HepG2 (cell line): ENCODE measurements at regions not wholly inside any gene's neighbourhood (a gene's known extent, or its start where the extent isn't known, plus 50 kb on each side); places are given as distances from the start of the nearest gene placed in this dataset.

Experiments used
- ATAC-seq: fragments of 200-7000 bp; cut with Tn5 transposase; 3 replicates; pipeline ENCODE4 v1.9.1; 2020; ENCODE audit warnings: mild to moderate bottlenecking, moderate library complexity
- BruUV-seq: library from RNA; stranded (reverse); fragments of 400-500 nt; replicated peaks from 2 replicates; lab custom pipeline; 2021; lab: Mats Ljungman, UMichigan
- CTCF ChIA-PET: fragments of 300-600 bp; formaldehyde crosslinking; extraction: SDS; loops from one replicate; lab custom pipeline; 2021; ENCODE audit warnings: low total read pairs, inconsistent platforms, low intra/inter-chr PET ratio; lab: Yijun Ruan, JAX
- POLR2A ChIA-PET: fragments of 350-600 bp; sonication (Branson Sonifier 250); formaldehyde crosslinking; loops from one replicate; lab custom pipeline; 2020; ENCODE audit warnings: antibody characterized with exemption, inconsistent platforms; lab: Yijun Ruan, JAX
- DNase-seq: peaks from one replicate; pipeline ENCODE4 v3.0.0-alpha.2; 2015; ENCODE audit warnings: low spot score
- FAIRE-seq: peaks from 3 replicates; lab custom pipeline; 2011; peaks lifted over from hg19 to GRCh38; lab: Jason Lieb, UNC
- H2AFZ ChIP-seq: one replicate; pipeline ENCODE4 v1.6.1; 2011; ENCODE audit warnings: low read length, inconsistent platforms
- H3K27ac ChIP-seq: fragments of 300-600 bp; 3 replicates; pipeline ENCODE4 v1.8.0; 2011; ENCODE audit warnings: mixed run types, mild to moderate bottlenecking, mixed read lengths, low read length, inconsistent platforms; ENCODE audit not compliant: insufficient read depth; ENCODE audit errors: extremely low read length
- H3K27me3 ChIP-seq, 2 experiments: fragments of 200-600 bp in 1 of 2; 2 replicates in 1 of 2; 3 replicates in 1 of 2; pipeline versions ENCODE4 v1.6.0 to v1.8.0; 2011; ENCODE audit warnings: low read length in 2 of 2, mild to moderate bottlenecking in 2 of 2, moderate library complexity in 2 of 2, inconsistent platforms in 1 of 2; ENCODE audit not compliant: insufficient read depth in 2 of 2, control insufficient read depth in 1 of 2
- H3K36me3 ChIP-seq, 2 experiments: fragments of 200-600 bp in 1 of 2; replicated peaks in 1 of 2; 2 replicates in 1 of 2; 3 replicates in 1 of 2; pipeline versions ENCODE4 v1.5.1 to v1.8.0; 2011; ENCODE audit warnings: low read length in 2 of 2, inconsistent platforms in 1 of 2; ENCODE audit not compliant: insufficient read depth in 2 of 2, control insufficient read depth in 1 of 2
- H3K4me1 ChIP-seq: 2 replicates; pipeline ENCODE4 v1.5.1; 2012; ENCODE audit warnings: low read length, inconsistent platforms; ENCODE audit not compliant: insufficient read depth
- H3K4me2 ChIP-seq: 2 replicates; pipeline ENCODE4 v1.6.0; 2011; ENCODE audit warnings: low read depth, low read length, inconsistent platforms
- H3K4me3 ChIP-seq, 3 experiments: fragments of 200-600 bp in 1 of 3; sonication (generic), shearing (Covaris generic) in 1 of 3; replicated peaks in 1 of 3; 2 replicates each; pipeline ENCODE4 v1.5.1; 2011 to 2016; ENCODE audit warnings: low read length in 3 of 3, inconsistent platforms in 2 of 3, low read depth in 2 of 3, mild to moderate bottlenecking in 2 of 3, control low read depth in 1 of 3, mixed read lengths in 1 of 3; ENCODE audit not compliant: insufficient read depth in 1 of 3
- H3K79me2 ChIP-seq: one replicate; pipeline ENCODE4 v1.6.1; 2011; ENCODE audit warnings: low read length, inconsistent platforms; ENCODE audit not compliant: insufficient read depth
- H3K9ac ChIP-seq: 2 replicates; pipeline ENCODE4 v1.6.0; 2011; ENCODE audit warnings: mild to moderate bottlenecking, low read depth, low read length, inconsistent platforms; ENCODE audit not compliant: insufficient read depth
- H3K9me3 ChIP-seq: 2 replicates; pipeline ENCODE4 v1.5.1; 2012; ENCODE audit warnings: mild to moderate bottlenecking, low read length
- H4K20me1 ChIP-seq: 2 replicates; pipeline ENCODE4 v1.6.0; 2011; ENCODE audit warnings: inconsistent platforms, mild to moderate bottlenecking, low read length, moderate library complexity; ENCODE audit not compliant: insufficient read depth
- ARID3A ChIP-seq: IDR thresholded peaks from 2 replicates; pipeline ENCODE4 v1.6.1; 2012; ENCODE audit warnings: low read depth, low read length, improper control_type of control experiment
- ETV5 ChIP-seq: IDR thresholded peaks from 2 replicates; pipeline ENCODE4 v1.6.1; 2018; ENCODE audit warnings: missing biosample characterization, missing genetic modification reagents, inconsistent platforms, borderline replicate concordance
- IRX3 ChIP-seq: sonication (generic); formaldehyde crosslinking; IDR thresholded peaks from 2 replicates; pipeline ENCODE4 v1.8.1; 2023; ENCODE audit warnings: mild to moderate bottlenecking, low read depth, missing genetic modification reagents, borderline replicate concordance
- JUN ChIP-seq: sonication (generic); formaldehyde crosslinking; IDR thresholded peaks from 2 replicates; pipeline ENCODE4 v1.4.0; 2020; ENCODE audit warnings: mild to moderate bottlenecking, missing genetic modification reagents
- MXD1 ChIP-seq: sonication (generic); formaldehyde crosslinking; IDR thresholded peaks from 2 replicates; pipeline ENCODE4 v1.4.0; 2020; ENCODE audit warnings: mild to moderate bottlenecking, missing genetic modification reagents
- NR2F2 ChIP-seq: IDR thresholded peaks from 2 replicates; pipeline ENCODE4 v1.6.1; 2012; ENCODE audit warnings: low read depth, inconsistent platforms, borderline replicate concordance
- PAWR ChIP-seq: sonication (generic); formaldehyde crosslinking; IDR thresholded peaks from 2 replicates; pipeline ENCODE4 v1.4.0; 2020; ENCODE audit warnings: missing genetic modification reagents, mild to moderate bottlenecking, borderline replicate concordance
- RARA ChIP-seq: IDR thresholded peaks from 2 replicates; pipeline ENCODE4 v1.6.1; 2016; ENCODE audit warnings: missing genetic modification reagents, missing compliant biosample characterization
- SIN3A ChIP-seq: IDR thresholded peaks from 2 replicates; pipeline ENCODE4 v1.6.1; 2011; ENCODE audit warnings: low read depth, mild to moderate bottlenecking, control low read depth, low read length, borderline replicate concordance
- SOX6 ChIP-seq, 2 experiments: fragments of 450-650 bp in 1 of 2; sonication (generic) in 1 of 2; formaldehyde crosslinking in 1 of 2; IDR thresholded peaks; 2 replicates each; pipeline versions ENCODE4 v1.4.0 to v1.6.1; 2017 to 2020; ENCODE audit warnings: antibody characterized with exemption in 1 of 2, mild to moderate bottlenecking in 1 of 2, missing genetic modification reagents in 1 of 2
- TIGD3 ChIP-seq: sonication (generic); formaldehyde crosslinking; IDR thresholded peaks from 2 replicates; pipeline ENCODE4 v1.5.1; 2020; ENCODE audit warnings: mild to moderate bottlenecking, missing genetic modification reagents, borderline replicate concordance
- ZFP1 ChIP-seq: IDR thresholded peaks from 2 replicates; pipeline ENCODE4 v1.6.1; 2016
- ZNF264 ChIP-seq: sonication (generic); formaldehyde crosslinking; IDR thresholded peaks from 2 replicates; pipeline ENCODE4 v1.4.0; 2020; ENCODE audit warnings: missing genetic modification reagents
- ZNF609 ChIP-seq: sonication (generic); formaldehyde crosslinking; IDR thresholded peaks from 2 replicates; pipeline ENCODE4 v1.4.0; 2020; ENCODE audit warnings: mild to moderate bottlenecking, missing genetic modification reagents, borderline replicate concordance
- ZNF614 ChIP-seq: IDR thresholded peaks from 2 replicates; pipeline ENCODE4 v1.6.1; 2018; ENCODE audit warnings: missing biosample characterization, missing genetic modification reagents, inconsistent platforms, borderline replicate concordance
- WGBS: methylation state at CpG from one replicate; pipeline ENCODE4 v1.1.6; 2017; ENCODE audit warnings: low lambda C conversion rate; 5-methylcytosine and 5-hydroxymethylcytosine counted together
- in situ Hi-C: cut with HindIII; loops from 2 replicates; pipeline ENCODE4 v1.10.0; 2017; ENCODE audit warnings: low pct_unique_long_range_greater_than_20kb; ENCODE audit not compliant: extremely low pct_ligation_motif_present
- intact Hi-C: fragments of 100-400 bp; cut with micrococcal nuclease; formaldehyde crosslinking; loops from one replicate; pipeline ENCODE4 v1.10.0; 2022; ENCODE audit not compliant: unreplicated experiment
- TF ChIP-seq, protein P1 (sequence below): sonication (generic); formaldehyde crosslinking; IDR thresholded peaks from 2 replicates; pipeline ENCODE4 v1.5.0; 2020; ENCODE audit warnings: missing genetic modification reagents, mild to moderate bottlenecking, borderline replicate concordance

GRCh38 chr4:27289704-27290103 is 429.1 kb downstream of the STIM2 start (continued):
- TF ChIP-seq ZNF609 (CRISPR knock-in tag) (no peak), ZNF614 (CRISPR knock-in tag) (no peak), SIN3A (no peak), PAWR (CRISPR knock-in tag) (no peak), JUN (no peak), TIGD3 (CRISPR knock-in tag) (no peak)
- TF ChIP-seq, all 625 proteins: peak for 0

GRCh38 chr4:27293831-27294230 is 433.2 kb downstream of the STIM2 start:
- no peak for FAIRE-seq
- TF ChIP-seq NR2F2 (no peak), ARID3A (no peak), SOX6 (IDR thresholded peaks at IDR 0.05) (no peak), SOX6 (CRISPR knock-in tag; IDR thresholded peaks at IDR 0.05) (no peak), ETV5 (CRISPR knock-in tag) (no peak), IRX3 (CRISPR knock-in tag) (no peak), RARA (CRISPR knock-in tag) (no peak), ZFP1 (CRISPR knock-in tag) (no peak), MXD1 (CRISPR knock-in tag) (no peak), ZNF264 (no peak)
- TF ChIP-seq, protein P1, sequence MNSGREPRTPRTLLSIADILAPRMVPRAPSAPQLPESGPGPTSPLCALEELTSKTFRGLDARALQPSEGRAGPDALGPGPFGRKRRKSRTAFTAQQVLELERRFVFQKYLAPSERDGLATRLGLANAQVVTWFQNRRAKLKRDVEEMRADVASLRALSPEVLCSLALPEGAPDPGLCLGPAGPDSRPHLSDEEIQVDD (CRISPR knock-in tag): no peak

More at GRCh38 chr4:27293831-27294230, 433.2 kb downstream of the STIM2 start:
- Histone ChIP-seq H3K9ac (no peak overlapping the region), H3K27ac (no peak overlapping the region), H2AFZ (no peak overlapping the region), H3K4me1 (no peaks in the 10 kb centered on the region), H3K27me3 (no peaks in the 10 kb centered on the region), H3K9me3 (no peaks in the 10 kb centered on the region), H4K20me1 (no peaks in the 10 kb centered on the region), H3K4me3 (no peak overlapping the region), H3K36me3 (no peaks in the 10 kb centered on the region), H3K4me2 (no peak overlapping the region), H3K79me2 (no peaks in the 10 kb centered on the region)
- ChIA-PET POLR2A (no interaction called here), CTCF (no interaction called here)
- in situ Hi-C loops (no loop called here), intact Hi-C loops (no loop called here)
- DNase-seq (no peak), ATAC-seq (no peak)
- 13% methylated on average over 4 of the region's 4 CpGs for WGBS
- BruUV-seq: no TSS peak
